Transverse colon (tissue), 4 donors: ENCODE measurements at regions not wholly inside any gene's neighbourhood (a gene's known extent, or its start where the extent isn't known, plus 50 kb on each side); places are given as distances from the start of the nearest gene placed in this dataset.

Experiments
- CTCF ChIP-seq, 5 experiments: fragments of 200-600 bp in 3 of 5; fragments of 450-650 bp in 2 of 5; sonication (generic) in 3 of 5; IDR thresholded peaks; 1 replicate in 2 of 5; 2 replicates in 3 of 5; pipeline ENCODE4 v1.5.1; 2016 to 2017; ENCODE audit warnings: antibody characterized with exemption in 5 of 5, inconsistent platforms in 3 of 5, mild to moderate bottlenecking in 2 of 5, moderate library complexity in 1 of 5
- EP300 ChIP-seq: sonication (generic); formaldehyde crosslinking; IDR thresholded peaks from one replicate; pipeline ENCODE4 v1.6.1; 2017; ENCODE audit warnings: antibody characterized with exemption, low read depth
- POLR2A ChIP-seq: fragments of 450-650 bp; IDR thresholded peaks from one replicate; pipeline ENCODE4 v1.6.1; 2016; ENCODE audit warnings: antibody characterized with exemption, mild to moderate bottlenecking, moderate library complexity
- POLR2AphosphoS5 ChIP-seq, 3 donors: sonication (generic); formaldehyde crosslinking; IDR thresholded peaks; one replicate each; pipeline ENCODE4 v1.6.1; 2016; ENCODE audit warnings: antibody characterized with exemption in 3 of 3

- TF ChIP-seq CTCF (IDR thresholded peaks at IDR 0.05) (no peak), POLR2A (no peak), POLR2AphosphoS5 (IDR thresholded peaks at IDR 0.05) (no peak), EP300 (no peak)
These were observed 306.6 kb upstream of the EXOC2 start for GRCh38 chr6:999552-999951.
